ENCODE measurements at regions not wholly inside any gene's neighbourhood (a gene's known extent, or its start where the extent isn't known, plus 50 kb on each side); places are given as distances from the start of the nearest gene placed in this dataset.
"Not testable (repeated sequence)": the region's sequence is repeated elsewhere in the genome, so short reads cannot be mapped to it uniquely, and the experiment has no call there.

DNA sequence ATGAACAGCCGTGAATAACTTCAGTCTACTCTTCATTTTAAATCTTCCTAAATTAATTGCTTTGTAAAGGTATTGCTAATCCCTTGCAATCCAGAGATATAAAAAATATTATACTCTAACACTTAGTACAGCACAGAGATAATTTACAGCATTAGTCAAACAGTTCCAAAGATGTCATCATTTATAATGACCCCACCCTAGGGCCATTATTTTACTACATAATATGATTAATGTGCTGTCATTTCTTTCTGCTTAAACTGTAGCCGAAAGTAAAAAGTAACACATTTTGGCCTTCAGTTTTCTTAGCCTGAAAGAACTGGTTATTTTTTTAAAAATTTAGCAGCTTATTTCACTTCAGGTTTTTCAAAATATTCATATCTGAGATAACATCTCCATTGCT lies 256.3 kb upstream of the RFC3 start:
- DNase-seq, result no peak

DNA sequence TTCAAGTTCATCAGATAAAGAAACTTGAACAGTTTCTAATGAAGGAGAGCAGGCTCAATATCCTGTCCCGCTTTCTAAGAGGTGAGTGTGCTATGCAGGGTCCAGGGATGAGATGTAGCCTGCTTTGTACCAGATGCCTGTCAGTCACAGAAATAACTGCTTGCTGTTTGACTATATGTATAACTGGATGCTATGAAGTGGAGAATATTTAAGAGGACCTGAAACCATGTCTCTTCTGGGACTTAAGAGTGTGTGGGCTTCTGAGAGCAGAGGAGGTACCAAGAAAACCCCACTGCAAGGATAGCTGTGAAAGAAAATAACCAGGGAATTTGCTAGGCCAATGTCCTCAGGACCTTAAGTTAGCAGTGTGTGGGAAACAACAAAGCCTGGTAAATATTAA lies 246.3 kb upstream of the RFC3 start:
- no peak for DNase-seq

DNA sequence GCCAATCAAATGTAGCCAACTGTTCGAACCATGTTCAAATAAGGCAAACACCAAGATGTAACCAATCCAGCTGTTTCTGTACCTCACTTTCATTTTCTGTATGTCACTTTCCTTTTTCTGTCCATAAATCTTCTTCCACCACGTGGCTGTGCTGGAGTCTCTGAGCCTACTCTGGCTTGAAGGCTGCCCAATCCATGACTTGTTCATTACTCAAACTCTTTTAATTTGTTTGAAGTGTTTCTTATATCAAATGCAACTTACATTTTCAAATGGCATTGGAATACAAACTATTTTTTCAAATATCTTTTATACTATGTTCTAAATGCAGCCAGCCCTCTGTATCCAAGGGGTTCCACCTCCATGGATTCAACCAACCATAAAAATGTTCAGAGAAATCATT lies 245.6 kb upstream of the RFC3 start:
- DNase-seq, result not testable (repeated sequence)

DNA sequence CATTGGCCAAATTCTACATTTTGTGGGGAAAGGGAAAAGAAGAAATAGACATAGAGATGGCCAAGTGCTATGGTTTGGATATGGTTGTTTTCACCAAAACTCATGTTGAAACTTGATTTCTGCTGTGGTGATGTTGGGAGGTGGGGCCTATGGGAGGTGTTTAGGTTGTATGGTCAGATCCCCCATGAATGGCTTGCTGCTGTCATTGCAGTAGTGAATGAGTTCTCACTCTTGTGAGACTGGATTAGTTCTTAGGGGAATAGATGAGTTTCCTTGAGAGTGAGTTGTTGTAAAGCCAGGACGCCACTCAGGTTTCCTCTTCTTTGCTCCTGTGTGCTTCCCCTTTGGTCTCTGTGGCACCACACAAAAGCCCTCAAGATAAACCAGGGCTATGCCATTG lies 242.6 kb upstream of the RFC3 start:
- no peak for DNase-seq

DNA sequence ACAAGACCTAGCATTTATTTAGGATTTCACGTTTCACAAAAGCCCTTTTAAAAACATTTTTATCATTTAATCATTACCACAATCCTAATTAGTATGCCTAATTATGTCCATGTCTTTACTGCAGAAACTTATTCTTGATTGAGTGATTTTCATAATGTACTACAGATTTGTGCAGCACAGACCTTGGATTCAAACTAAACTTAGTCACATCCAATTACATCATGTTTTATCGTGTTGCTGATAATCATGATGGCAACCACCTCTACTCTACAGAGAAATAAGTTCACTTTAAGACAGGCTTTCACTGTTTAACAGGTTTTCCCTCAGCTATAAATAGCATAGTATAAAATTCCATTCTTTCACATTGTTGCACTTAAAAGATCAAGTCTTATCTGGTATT lies 240.9 kb upstream of the RFC3 start:
- DNase-seq, result no peak

DNA sequence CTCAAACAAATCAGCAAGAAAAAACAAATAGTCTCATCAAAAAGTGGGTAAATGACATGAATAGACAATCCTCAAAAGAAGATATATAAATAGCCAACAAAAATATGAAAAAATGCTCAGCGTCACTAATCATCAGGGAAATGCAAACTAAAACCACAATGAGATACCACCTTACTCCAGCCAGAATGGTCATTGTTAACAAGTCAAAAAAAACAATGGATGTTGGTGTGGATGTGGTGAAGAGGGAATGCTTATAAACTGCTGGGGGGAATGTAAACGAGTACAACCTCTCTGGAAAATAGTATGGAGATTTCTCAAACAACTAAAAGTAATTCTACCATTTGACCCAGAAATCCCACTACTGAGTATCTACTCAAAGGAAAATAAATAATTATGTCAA lies 239.2 kb upstream of the RFC3 start:
- no peak for DNase-seq

GRCh38 chr13:33582121-33582520 lies 235.8 kb upstream of the RFC3 start:
- no peak for DNase-seq

DNA sequence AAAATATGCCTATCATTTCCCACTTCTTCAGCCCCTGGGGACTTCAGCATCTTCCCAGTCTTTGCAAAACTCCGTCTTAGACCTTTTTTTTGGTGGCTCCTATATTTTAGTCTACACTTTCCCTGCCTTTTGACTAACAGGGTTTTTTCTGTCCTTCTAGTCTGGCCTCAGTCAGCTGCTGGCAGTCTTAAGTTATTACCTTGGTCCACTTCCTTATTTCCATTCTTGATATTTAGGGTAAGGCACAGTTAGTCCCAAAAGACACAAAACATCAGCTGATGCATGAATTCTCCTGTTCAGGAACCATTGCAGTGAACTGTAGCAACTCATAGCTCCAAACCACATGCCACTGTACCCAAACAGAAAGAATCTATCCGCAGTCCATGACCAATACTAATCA lies 234.6 kb upstream of the RFC3 start:
- DNase-seq, result no peak

DNA sequence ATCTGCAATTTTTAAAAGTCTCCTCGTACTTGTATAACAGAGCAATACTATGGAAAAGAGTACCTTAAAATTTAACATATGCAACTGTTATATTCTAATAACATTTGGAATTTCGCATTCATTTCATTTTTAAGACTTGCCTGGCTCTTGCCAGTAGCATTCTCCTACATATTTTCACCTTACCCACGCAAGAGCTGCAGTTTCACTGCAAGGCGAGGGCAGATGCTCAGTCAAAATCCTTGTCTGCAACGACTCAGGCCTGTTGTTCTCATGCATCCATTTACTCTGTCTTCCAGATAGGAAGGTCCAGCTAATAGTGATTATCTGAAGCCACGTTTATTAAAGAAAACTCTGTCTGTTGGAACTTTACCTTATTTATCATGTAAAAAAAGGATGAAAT lies 227.0 kb upstream of the RFC3 start:
- no peak for DNase-seq

GRCh38 chr13:33606692-33607091 lies 211.3 kb upstream of the RFC3 start:
- DNase-seq, result no peak

- DNase-seq, result peak; percentile 24
These were observed 207.4 kb upstream of the RFC3 start for GRCh38 chr13:33610438-33611120.

- no peak for DNase-seq
These were observed 206.7 kb upstream of the RFC3 start for GRCh38 chr13:33611121-33611805.

- DNase-seq, result no peak
These were observed 205.0 kb upstream of the RFC3 start for GRCh38 chr13:33612641-33613638.

GRCh38 chr13:33615436-33615835 lies 202.5 kb upstream of the RFC3 start:
- no peak for DNase-seq

DNA sequence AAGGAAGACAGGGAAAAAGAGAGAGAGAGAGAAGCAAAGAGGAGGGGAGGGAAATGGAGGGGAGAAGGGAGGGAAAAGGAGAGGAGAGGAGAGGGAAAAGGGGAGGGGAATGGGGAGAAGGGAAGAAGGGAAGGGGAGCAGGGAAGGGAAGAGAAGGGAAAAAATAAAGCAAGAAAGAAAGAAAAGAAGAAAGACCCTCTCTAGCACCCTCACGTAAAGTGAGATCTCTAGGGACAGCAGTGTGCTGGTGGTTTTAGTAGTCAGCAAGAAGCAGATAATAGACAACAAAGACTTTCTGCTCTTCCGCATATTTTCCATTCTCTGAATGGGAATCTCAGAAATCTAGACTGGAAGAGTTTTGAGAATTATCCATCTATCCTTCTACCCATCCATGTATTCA lies 201.8 kb upstream of the RFC3 start:
- DNase-seq, result no peak

- DNase-seq, result no peak
These were observed 200.9 kb upstream of the RFC3 start for GRCh38 chr13:33617055-33617454.

DNA sequence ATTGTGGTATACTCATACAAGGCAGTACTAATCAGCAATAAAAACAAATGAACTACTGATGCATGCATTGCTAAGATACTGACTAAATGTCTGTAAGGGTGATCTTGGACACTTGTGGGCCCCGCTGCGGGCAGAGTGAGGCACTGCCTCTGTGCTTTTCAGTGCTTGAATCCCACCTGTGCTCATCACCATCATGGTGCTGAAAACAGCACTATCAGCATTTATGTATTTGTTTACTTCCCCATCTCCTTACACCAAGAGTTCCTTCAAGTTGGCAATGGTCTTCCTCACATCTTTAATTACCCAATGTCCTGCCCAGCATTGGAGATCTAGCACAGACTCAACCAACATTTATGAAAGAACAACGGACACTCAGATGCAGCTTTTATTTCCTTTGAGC lies 193.7 kb upstream of the RFC3 start:
- no peak for DNase-seq

GRCh38 chr13:33624740-33625139 lies 193.2 kb upstream of the RFC3 start:
- no peak for DNase-seq

DNA sequence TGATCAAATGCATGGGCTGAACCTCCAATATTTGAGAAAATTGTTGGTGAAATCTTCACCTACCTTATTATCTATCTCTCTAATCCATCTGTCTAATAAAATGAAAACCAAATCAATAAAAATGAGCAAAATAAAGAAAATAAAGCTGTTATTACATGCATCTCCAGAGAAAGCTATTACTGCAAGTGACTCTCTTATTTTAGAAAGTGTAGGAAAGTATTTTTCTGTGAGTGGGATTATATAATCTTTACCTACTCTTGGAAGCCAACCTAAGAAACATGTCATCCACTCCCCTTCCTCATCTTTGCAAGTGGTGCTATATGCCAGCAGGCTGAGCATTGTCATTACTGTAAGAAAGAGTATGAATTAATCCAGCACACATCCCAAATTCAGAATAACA lies 191.5 kb upstream of the RFC3 start:
- no peak for DNase-seq

GRCh38 chr13:33628662-33629061 lies 189.3 kb upstream of the RFC3 start:
- no peak for DNase-seq

- DNase-seq, result no peak
These were observed 188.2 kb upstream of the RFC3 start for GRCh38 chr13:33629605-33630360.

GRCh38 chr13:33633701-33634545 lies 184.0 kb upstream of the RFC3 start:
- DNase-seq, result no peak

Measured in activated CD8-positive, alpha-beta memory T cell treated with anti-CD3 and anti-CD28 coated beads, Interleukin-2, amount 50 U/mL, for 4 hours (primary cell).